ENCODE measurements at regions not wholly inside any gene's neighbourhood (a gene's known extent, or its start where the extent isn't known, plus 50 kb on each side); places are given as distances from the start of the nearest gene placed in this dataset.

DNA sequence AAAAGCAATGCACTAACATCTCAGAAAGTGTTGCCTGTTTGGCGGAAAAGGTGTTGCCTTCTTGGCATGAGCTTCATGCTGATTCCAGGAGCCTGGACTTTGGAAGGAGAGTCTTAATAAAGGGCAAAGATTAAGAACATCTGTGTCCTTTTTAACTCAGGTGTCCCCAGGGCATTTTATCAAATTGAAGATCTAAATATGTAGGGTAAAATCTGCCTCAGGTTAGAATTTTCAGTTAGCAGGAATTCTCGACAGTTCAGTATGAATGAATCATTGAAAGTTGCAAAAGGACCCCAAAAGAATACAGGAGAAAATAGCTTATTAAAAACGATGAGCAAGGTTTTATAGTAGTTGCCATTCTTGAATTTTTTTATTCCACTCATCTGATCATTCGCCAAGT is 325.2 kb downstream of the SUCLA2 start:
- TF ChIP-seq, protein P1, sequence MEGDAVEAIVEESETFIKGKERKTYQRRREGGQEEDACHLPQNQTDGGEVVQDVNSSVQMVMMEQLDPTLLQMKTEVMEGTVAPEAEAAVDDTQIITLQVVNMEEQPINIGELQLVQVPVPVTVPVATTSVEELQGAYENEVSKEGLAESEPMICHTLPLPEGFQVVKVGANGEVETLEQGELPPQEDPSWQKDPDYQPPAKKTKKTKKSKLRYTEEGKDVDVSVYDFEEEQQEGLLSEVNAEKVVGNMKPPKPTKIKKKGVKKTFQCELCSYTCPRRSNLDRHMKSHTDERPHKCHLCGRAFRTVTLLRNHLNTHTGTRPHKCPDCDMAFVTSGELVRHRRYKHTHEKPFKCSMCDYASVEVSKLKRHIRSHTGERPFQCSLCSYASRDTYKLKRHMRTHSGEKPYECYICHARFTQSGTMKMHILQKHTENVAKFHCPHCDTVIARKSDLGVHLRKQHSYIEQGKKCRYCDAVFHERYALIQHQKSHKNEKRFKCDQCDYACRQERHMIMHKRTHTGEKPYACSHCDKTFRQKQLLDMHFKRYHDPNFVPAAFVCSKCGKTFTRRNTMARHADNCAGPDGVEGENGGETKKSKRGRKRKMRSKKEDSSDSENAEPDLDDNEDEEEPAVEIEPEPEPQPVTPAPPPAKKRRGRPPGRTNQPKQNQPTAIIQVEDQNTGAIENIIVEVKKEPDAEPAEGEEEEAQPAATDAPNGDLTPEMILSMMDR (conservative IDR thresholded peaks at IDR 0.05) = no peak
- TF ChIP-seq EZH2 (IDR thresholded peaks at IDR 0.05; ENCODE audit: low read depth) = no peak

Data from PC-9 (cell line).